Heart right ventricle (tissue), 16 donors: ENCODE measurements at regions not wholly inside any gene's neighbourhood (a gene's known extent, or its start where the extent isn't known, plus 50 kb on each side); places are given as distances from the start of the nearest gene placed in this dataset.

Experiments
- ATAC-seq, 8 donors: fragments of 200-7000 bp; cut with Tn5 transposase; one replicate each; pipeline ENCODE4 v1.9.1; 2020; ENCODE audit warnings: mild to moderate bottlenecking in 8 of 8, moderate library complexity in 8 of 8, moderate number of reproducible peaks in 1 of 8
- DNase-seq, 2 donors: peaks; one replicate each; pipeline ENCODE4 v3.0.0-alpha.2; 2020
- H3K27ac ChIP-seq, 10 donors: fragments of 200-600 bp; sonication (generic) in 2 of 10; one replicate each; pipeline versions ENCODE4 v1.5.0 to v1.8.0; 2020 to 2022; ENCODE audit warnings: mild to moderate bottlenecking in 3 of 10
- H3K27me3 ChIP-seq, 7 donors: fragments of 200-600 bp; one replicate each; pipeline ENCODE4 v1.8.0; 2021 to 2022; ENCODE audit warnings: mild to moderate bottlenecking in 2 of 7
- H3K36me3 ChIP-seq, 9 donors: fragments of 200-600 bp; sonication (generic) in 1 of 9; one replicate each; pipeline versions ENCODE4 v1.5.0 to v1.8.0; 2020 to 2022; ENCODE audit warnings: mild to moderate bottlenecking in 2 of 9
- H3K4me1 ChIP-seq, 9 donors: fragments of 200-600 bp; sonication (generic) in 1 of 9; one replicate each; pipeline versions ENCODE4 v1.5.0 to v1.8.0; 2020 to 2022; ENCODE audit warnings: mild to moderate bottlenecking in 4 of 9
- H3K4me3 ChIP-seq, 10 donors: fragments of 200-600 bp; sonication (generic) in 2 of 10; one replicate each; pipeline versions ENCODE4 v1.5.0 to v1.8.0; 2020 to 2022; ENCODE audit warnings: mild to moderate bottlenecking in 7 of 10, moderate library complexity in 2 of 10
- H3K9me3 ChIP-seq, 11 donors: fragments of 200-600 bp in 10 of 11; sonication (generic) in 2 of 11; one replicate each; pipeline versions ENCODE4 v1.5.0 to v1.8.0; 2013 to 2022; ENCODE audit warnings: mild to moderate bottlenecking in 2 of 11, control low read depth in 1 of 11, moderate library complexity in 1 of 11
- CTCF ChIP-seq, 9 donors: fragments of 200-600 bp; sonication (generic) in 2 of 9; IDR thresholded peaks; one replicate each; pipeline versions ENCODE4 v1.5.0 to v1.8.0; 2021 to 2022; ENCODE audit warnings: antibody characterized with exemption in 9 of 9, mild to moderate bottlenecking in 5 of 9, moderate library complexity in 1 of 9
- WGBS, 2 donors: extraction: QIAGEN DNeasy Blood & Tissue Kit; methylation state at CpG; one replicate each; pipeline ENCODE4 v1.1.7; 2013; ENCODE audit warnings: inconsistent platforms in 1 of 2; 5-methylcytosine and 5-hydroxymethylcytosine counted together
- intact Hi-C, 10 donors: fragments of 100-400 bp; cut with DNase I; formaldehyde crosslinking; loops; one replicate each; pipeline versions ENCODE4 v1.11.1 to v1.14.2; 2022
- donor health status: Arrhythmogenic right ventricular cardiomyopathy.
- donor health status: ischemic (EF 13 %, LVEDD 7.1; RV severe dilation, severe dysfunction).
- donor health status: healthy with polysubstance abuse.
- donor health status: DM: no; HTN: yes; CAD: no.
- donor health status: DM: no; HTN: no; CAD: no.
- donor health status: ischemic (EF 25% LVEDD 6.9; RV normal size, moderate dysfunction).
- donor health status: ischemic (EF 25% LVEDD 5.7; RV mildly dilated, moderate dysfunction).
- donor health status: healthy.
- donor health status: DM: yes; HTN: yes; CAD: no.
- donor health status: Ischemic cardiomyopathy.
- donor health status: ischemic (EF 35%, LVEDD 5.7; RV mildly dilated, moderate dysfunction).
- donor health status: nonischemic (EF 11% LVEDD 7.7; RV severe dilation, severe dysfunction).
- donor health status: DM: yes; HTN: yes; CAD: no.
- donor health status: PGD.
- donor health status: ischemic (EF 29% LVEDD 5.4; RV normal size, mild dysfunction).
- donor health status: nonischemic (EF 23%, LVEDD 6.1; RV moderate dilation, normal function).

- Histone ChIP-seq H3K9me3 (peaks cover 0 to 8% (median 0%) of the 10 kb centered on the region in 11 donors), H3K27me3 (no peaks in the 10 kb centered on the region), H3K36me3 (no peaks in the 10 kb centered on the region), H3K4me1 (no peaks in the 10 kb centered on the region), H3K27ac (no peak overlapping the region), H3K4me3 (no peak overlapping the region)
- 92 to 93% methylated on average over 41 of the region's 41 CpGs for WGBS, 2 donors
- no peak for TF ChIP-seq CTCF (IDR thresholded peaks at IDR 0.05)
- intact Hi-C loops, result no loop called here
- no peak for ATAC-seq
- DNase-seq, result no peak
These were observed 125.9 kb upstream of the PABPC4L start for GRCh38 chr4:134327274-134328122.

GRCh38 chr4:134326866-134327265 lies 125.3 kb upstream of the PABPC4L start:
- 94 to 97% methylated on average over 16 of the region's 16 CpGs for WGBS, 2 donors
- no peaks in the 10 kb centered on the region for H3K4me1 ChIP-seq
- TF ChIP-seq CTCF (IDR thresholded peaks at IDR 0.05), result no peak
- no peaks in the 10 kb centered on the region for H3K36me3 ChIP-seq
- H3K4me3 ChIP-seq, result no peak overlapping the region
- ATAC-seq (no peak), DNase-seq (no peak)
- H3K27ac ChIP-seq, result no peak overlapping the region
- peaks cover 0 to 8% (median 0%) of the 10 kb centered on the region in 11 donors for H3K9me3 ChIP-seq
- intact Hi-C loops, result no loop called here
- no peaks in the 10 kb centered on the region for H3K27me3 ChIP-seq

GRCh38 chr4:134324179-134324578 lies 122.6 kb upstream of the PABPC4L start:
- 79 to 87% methylated on average over 1 of the region's 1 CpG for WGBS, 2 donors
- Histone ChIP-seq H3K4me3 (no peak overlapping the region), H3K36me3 (no peaks in the 10 kb centered on the region), H3K4me1 (no peaks in the 10 kb centered on the region), H3K9me3 (peaks cover 0 to 16% (median 0%) of the 10 kb centered on the region in 11 donors), H3K27me3 (no peaks in the 10 kb centered on the region), H3K27ac (no peak overlapping the region)
- no peak for TF ChIP-seq CTCF (IDR thresholded peaks at IDR 0.05)
- no peak for DNase-seq
- intact Hi-C loops, result no loop called here
- ATAC-seq, result no peak

GRCh38 chr4:134320048-134320447 lies 118.5 kb upstream of the PABPC4L start:
- ATAC-seq, result no peak
- no peak for TF ChIP-seq CTCF (IDR thresholded peaks at IDR 0.05)
- Histone ChIP-seq H3K9me3 (peaks cover 0 to 14% (median 0%) of the 10 kb centered on the region in 11 donors), H3K4me3 (no peak overlapping the region), H3K27me3 (no peaks in the 10 kb centered on the region), H3K27ac (no peak overlapping the region), H3K4me1 (no peaks in the 10 kb centered on the region), H3K36me3 (no peaks in the 10 kb centered on the region)
- no peak for DNase-seq
- intact Hi-C loops, result no loop called here
- 33 to 48% methylated on average over 2 of the region's 2 CpGs for WGBS, 2 donors
